Kidney (tissue), 13 donors: ENCODE measurements at regions not wholly inside any gene's neighbourhood (a gene's known extent, or its start where the extent isn't known, plus 50 kb on each side); places are given as distances from the start of the nearest gene placed in this dataset.

Source experiments
- DNase-seq, 5 donors: peaks; one replicate each; pipeline ENCODE4 v3.0.0-alpha.2; 2013 to 2020
- FAIRE-seq: peaks from 2 replicates; lab custom pipeline; 2012; peaks lifted over from hg19 to GRCh38; lab: Jason Lieb, UNC
- H3K27ac ChIP-seq, 2 donors: one replicate each; pipeline ENCODE4 v1.7.0; 2013; ENCODE audit warnings: low read depth in 2 of 2, low read length in 2 of 2, inconsistent platforms in 1 of 2
- H3K27me3 ChIP-seq: one replicate; pipeline ENCODE4 v1.7.1; 2013; ENCODE audit warnings: low read length, inconsistent platforms; ENCODE audit not compliant: control insufficient read depth, insufficient read depth
- H3K36me3 ChIP-seq, 3 donors: one replicate each; pipeline versions ENCODE4 v1.7.0 to v1.7.1; 2013; ENCODE audit warnings: low read length in 3 of 3, control low read depth in 1 of 3, inconsistent platforms in 1 of 3; ENCODE audit not compliant: insufficient read depth in 3 of 3, control insufficient read depth in 2 of 3
- H3K4me1 ChIP-seq, 3 donors: one replicate each; pipeline versions ENCODE4 v1.7.0 to v1.7.1; 2013; ENCODE audit warnings: low read length in 3 of 3, inconsistent platforms in 1 of 3, low read depth in 1 of 3; ENCODE audit not compliant: control insufficient read depth in 2 of 3, insufficient read depth in 2 of 3
- H3K4me3 ChIP-seq, 3 donors: one replicate each; pipeline versions ENCODE4 v1.7.0 to v1.8.1; 2013; ENCODE audit warnings: low read length in 3 of 3, control low read depth in 1 of 3, inconsistent platforms in 1 of 3
- H3K9ac ChIP-seq, 3 donors: one replicate each; pipeline versions ENCODE4 v1.7.0 to v1.7.1; 2013; ENCODE audit warnings: low read length in 3 of 3, control low read depth in 1 of 3, inconsistent platforms in 1 of 3
- H3K9me3 ChIP-seq, 3 donors: one replicate each; pipeline versions ENCODE4 v1.7.0 to v1.7.1; 2013; ENCODE audit warnings: low read length in 3 of 3, control low read depth in 1 of 3, inconsistent platforms in 1 of 3; ENCODE audit not compliant: control insufficient read depth in 2 of 3, insufficient read depth in 1 of 3
- intact Hi-C: fragments of 100-400 bp; cut with DNase I; formaldehyde crosslinking; loops from one replicate; pipeline ENCODE4 v1.11.1; 2022
- TF ChIP-seq, protein P1 (sequence below): IDR thresholded peaks from 3 replicates; pipeline ENCODE4 v1.5.1; 2012; ENCODE audit warnings: mild to moderate bottlenecking, moderate library complexity, borderline replicate concordance; ENCODE audit not compliant: insufficient read depth; ENCODE audit errors: extremely low read depth
- donor health status: control.
- donor health status: control.
- donor health status: control.
- donor health status: control.
- donor health status: control.
- donor health status: DM: yes; HTN: yes; CAD: no.
- donor health status: Normal renal cell carcinoma (clear cell type).

- no peak overlapping the region for H3K4me3 ChIP-seq
- H3K27ac ChIP-seq, result no peak overlapping the region
- H3K9ac ChIP-seq, result no peak overlapping the region
- H3K4me1 ChIP-seq, result no peaks in the 10 kb centered on the region
- DNase-seq, result peak in 1 of 5 donors; percentile 29
- intact Hi-C loops, result no loop called here
- no peaks in the 10 kb centered on the region for H3K27me3 ChIP-seq
- H3K36me3 ChIP-seq, result no peaks in the 10 kb centered on the region
- TF ChIP-seq, protein P1, sequence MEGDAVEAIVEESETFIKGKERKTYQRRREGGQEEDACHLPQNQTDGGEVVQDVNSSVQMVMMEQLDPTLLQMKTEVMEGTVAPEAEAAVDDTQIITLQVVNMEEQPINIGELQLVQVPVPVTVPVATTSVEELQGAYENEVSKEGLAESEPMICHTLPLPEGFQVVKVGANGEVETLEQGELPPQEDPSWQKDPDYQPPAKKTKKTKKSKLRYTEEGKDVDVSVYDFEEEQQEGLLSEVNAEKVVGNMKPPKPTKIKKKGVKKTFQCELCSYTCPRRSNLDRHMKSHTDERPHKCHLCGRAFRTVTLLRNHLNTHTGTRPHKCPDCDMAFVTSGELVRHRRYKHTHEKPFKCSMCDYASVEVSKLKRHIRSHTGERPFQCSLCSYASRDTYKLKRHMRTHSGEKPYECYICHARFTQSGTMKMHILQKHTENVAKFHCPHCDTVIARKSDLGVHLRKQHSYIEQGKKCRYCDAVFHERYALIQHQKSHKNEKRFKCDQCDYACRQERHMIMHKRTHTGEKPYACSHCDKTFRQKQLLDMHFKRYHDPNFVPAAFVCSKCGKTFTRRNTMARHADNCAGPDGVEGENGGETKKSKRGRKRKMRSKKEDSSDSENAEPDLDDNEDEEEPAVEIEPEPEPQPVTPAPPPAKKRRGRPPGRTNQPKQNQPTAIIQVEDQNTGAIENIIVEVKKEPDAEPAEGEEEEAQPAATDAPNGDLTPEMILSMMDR, result no peak
- no peak for FAIRE-seq
- H3K9me3 ChIP-seq, result no peaks in the 10 kb centered on the region
These were observed 530.0 kb downstream of the EPHB1 start for GRCh38 chr3:135325096-135325495.

- Histone ChIP-seq H3K4me3 (no peak overlapping the region), H3K9me3 (no peaks in the 10 kb centered on the region), H3K36me3 (no peaks in the 10 kb centered on the region), H3K27me3 (no peaks in the 10 kb centered on the region), H3K27ac (no peak overlapping the region), H3K9ac (no peak overlapping the region), H3K4me1 (no peaks in the 10 kb centered on the region)
- TF ChIP-seq, protein P1, result no peak
- DNase-seq (no peak), FAIRE-seq (no peak)
- intact Hi-C loops, result no loop called here
These were observed 530.7 kb downstream of the EPHB1 start for GRCh38 chr3:135325726-135326235.

GRCh38 chr3:135326851-135327250 lies 531.8 kb downstream of the EPHB1 start:
- DNase-seq, result no peak
- no peak for FAIRE-seq
- intact Hi-C loops, result no loop called here

More at GRCh38 chr3:135326851-135327250, 531.8 kb downstream of the EPHB1 start:
- Histone ChIP-seq H3K36me3 (no peaks in the 10 kb centered on the region), H3K4me1 (no peaks in the 10 kb centered on the region), H3K27ac (no peak overlapping the region), H3K27me3 (no peaks in the 10 kb centered on the region), H3K9me3 (no peaks in the 10 kb centered on the region), H3K4me3 (no peak overlapping the region), H3K9ac (no peak overlapping the region)
- TF ChIP-seq, protein P1, result no peak
